ENCODE measurements at regions not wholly inside any gene's neighbourhood (a gene's known extent, or its start where the extent isn't known, plus 50 kb on each side); places are given as distances from the start of the nearest gene placed in this dataset.

GRCh38 chr2:180322781-180323180 is 315.7 kb upstream of the CWC22 start:
- no peaks in the 10 kb centered on the region for H3K27me3 ChIP-seq
- H3K9me3 ChIP-seq, result no peaks in the 10 kb centered on the region
- intact Hi-C loops (cut with DNase I; ENCODE audit: low total_unique reads), result no loop called here
- DNase-seq, result no peak
- no peaks in the 10 kb centered on the region for H3K4me1 ChIP-seq
- H3K4me3 ChIP-seq, result no peak overlapping the region
- H3K36me3 ChIP-seq, result no peaks in the 10 kb centered on the region
- TF ChIP-seq, protein P1, sequence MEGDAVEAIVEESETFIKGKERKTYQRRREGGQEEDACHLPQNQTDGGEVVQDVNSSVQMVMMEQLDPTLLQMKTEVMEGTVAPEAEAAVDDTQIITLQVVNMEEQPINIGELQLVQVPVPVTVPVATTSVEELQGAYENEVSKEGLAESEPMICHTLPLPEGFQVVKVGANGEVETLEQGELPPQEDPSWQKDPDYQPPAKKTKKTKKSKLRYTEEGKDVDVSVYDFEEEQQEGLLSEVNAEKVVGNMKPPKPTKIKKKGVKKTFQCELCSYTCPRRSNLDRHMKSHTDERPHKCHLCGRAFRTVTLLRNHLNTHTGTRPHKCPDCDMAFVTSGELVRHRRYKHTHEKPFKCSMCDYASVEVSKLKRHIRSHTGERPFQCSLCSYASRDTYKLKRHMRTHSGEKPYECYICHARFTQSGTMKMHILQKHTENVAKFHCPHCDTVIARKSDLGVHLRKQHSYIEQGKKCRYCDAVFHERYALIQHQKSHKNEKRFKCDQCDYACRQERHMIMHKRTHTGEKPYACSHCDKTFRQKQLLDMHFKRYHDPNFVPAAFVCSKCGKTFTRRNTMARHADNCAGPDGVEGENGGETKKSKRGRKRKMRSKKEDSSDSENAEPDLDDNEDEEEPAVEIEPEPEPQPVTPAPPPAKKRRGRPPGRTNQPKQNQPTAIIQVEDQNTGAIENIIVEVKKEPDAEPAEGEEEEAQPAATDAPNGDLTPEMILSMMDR (IDR thresholded peaks at IDR 0.05), result no peak
- no peak for TF ChIP-seq POLR2AphosphoS5 (IDR thresholded peaks at IDR 0.05)
- TF ChIP-seq EP300 (IDR thresholded peaks at IDR 0.05), result no peak
- no peak for TF ChIP-seq POLR2A (IDR thresholded peaks at IDR 0.05)
- H3K27ac ChIP-seq, result no peak overlapping the region

DNA sequence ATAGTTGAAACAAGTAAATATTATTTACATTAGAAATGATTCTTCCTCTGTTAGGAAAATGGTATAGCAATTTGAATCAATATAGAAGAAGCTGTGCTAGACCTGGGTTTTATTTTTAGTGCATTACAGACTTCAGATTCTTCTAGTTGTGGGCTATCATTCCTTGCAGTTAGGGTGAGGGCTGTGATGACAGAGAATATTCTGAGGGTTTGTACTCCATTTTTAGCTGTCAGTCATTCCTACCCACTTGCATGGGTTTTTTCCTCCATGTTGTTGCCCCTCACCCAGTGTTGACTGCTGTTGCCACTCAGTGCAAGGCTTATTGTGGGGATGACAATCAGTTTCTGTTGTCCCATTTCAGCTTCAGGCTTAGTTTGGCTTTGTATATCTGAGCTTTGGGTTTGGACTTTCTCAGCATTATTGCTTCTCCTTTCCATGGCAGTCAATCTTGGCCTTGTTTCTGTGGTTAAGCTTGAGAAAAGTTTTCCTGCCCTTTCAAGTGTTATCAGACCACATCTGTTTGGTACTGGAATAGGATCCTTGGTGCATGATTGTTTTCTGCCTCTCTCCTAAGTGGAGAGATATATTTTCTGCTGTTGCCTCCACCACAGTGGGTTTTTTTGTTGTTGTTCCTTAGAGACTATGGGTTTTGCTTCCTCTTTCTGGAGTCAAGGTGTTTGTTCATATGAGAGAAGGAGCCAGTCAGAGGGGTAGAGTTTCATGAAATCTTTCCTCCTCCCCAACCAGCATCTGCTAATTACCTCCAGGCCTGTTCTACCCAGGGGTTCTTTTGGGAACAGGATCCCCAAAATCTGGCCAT is 312.7 kb upstream of the CWC22 start:
- H3K36me3 ChIP-seq, result no peaks in the 10 kb centered on the region
- intact Hi-C loops (cut with DNase I; ENCODE audit: low total_unique reads), result no loop called here
- H3K4me1 ChIP-seq, result no peaks in the 10 kb centered on the region
- H3K9me3 ChIP-seq, result peaks cover 0 to 3% (median 0%) of the 10 kb centered on the region in 4 donors
- TF ChIP-seq POLR2AphosphoS5 (IDR thresholded peaks at IDR 0.05), result no peak
- TF ChIP-seq POLR2A (IDR thresholded peaks at IDR 0.05), result no peak
- TF ChIP-seq, protein P1 (IDR thresholded peaks at IDR 0.05), result no peak
- TF ChIP-seq EP300 (IDR thresholded peaks at IDR 0.05), result no peak
- no peaks in the 10 kb centered on the region for H3K27me3 ChIP-seq
- DNase-seq, result no peak
- no peak overlapping the region for H3K4me3 ChIP-seq
- no peak overlapping the region for H3K27ac ChIP-seq

DNA sequence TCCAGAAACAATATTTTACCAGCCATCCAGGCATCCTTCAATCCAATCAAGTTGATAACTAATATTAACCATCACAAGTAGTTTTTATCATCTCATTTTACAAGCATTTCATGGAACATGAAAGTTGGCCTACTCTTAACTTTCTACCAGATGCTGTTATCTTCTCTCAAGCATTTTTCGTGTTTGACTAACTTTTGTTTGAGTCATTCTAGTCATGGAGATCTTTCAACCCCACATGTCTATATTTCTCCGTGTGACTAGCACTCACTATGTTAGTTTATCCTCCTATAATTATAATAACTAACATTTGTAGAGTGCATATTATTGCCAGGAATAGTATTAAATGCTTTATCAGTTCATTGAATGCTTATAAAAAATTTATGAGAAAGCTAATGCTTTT is 307.0 kb upstream of the CWC22 start:
- no peaks in the 10 kb centered on the region for H3K36me3 ChIP-seq
- no peak for DNase-seq
- intact Hi-C loops (cut with DNase I; ENCODE audit: low total_unique reads), result no loop called here
- no peaks in the 10 kb centered on the region for H3K4me1 ChIP-seq
- no peak overlapping the region for H3K27ac ChIP-seq
- TF ChIP-seq POLR2A (IDR thresholded peaks at IDR 0.05) (no peak), EP300 (IDR thresholded peaks at IDR 0.05) (no peak), POLR2AphosphoS5 (IDR thresholded peaks at IDR 0.05) (no peak)
- TF ChIP-seq, protein P1 (IDR thresholded peaks at IDR 0.05), result no peak
- no peaks in the 10 kb centered on the region for H3K27me3 ChIP-seq
- H3K4me3 ChIP-seq, result no peak overlapping the region
- peaks cover 0 to 3% (median 0%) of the 10 kb centered on the region in 4 donors for H3K9me3 ChIP-seq
- 57 to 70% (median 59%) methylated on average over 2 of the region's 2 CpGs for WGBS, 5 donors

GRCh38 chr2:180312542-180312941 is 305.4 kb upstream of the CWC22 start:
- intact Hi-C loops (cut with DNase I; ENCODE audit: low total_unique reads), result no loop called here
- H3K36me3 ChIP-seq, result no peaks in the 10 kb centered on the region
- TF ChIP-seq POLR2A (IDR thresholded peaks at IDR 0.05) (no peak), EP300 (IDR thresholded peaks at IDR 0.05) (no peak), POLR2AphosphoS5 (IDR thresholded peaks at IDR 0.05) (no peak)
- TF ChIP-seq, protein P1 (IDR thresholded peaks at IDR 0.05), result no peak
- no peak for DNase-seq
- no peaks in the 10 kb centered on the region for H3K4me1 ChIP-seq
- no peak overlapping the region for H3K4me3 ChIP-seq
- no peak overlapping the region for H3K27ac ChIP-seq
- H3K9me3 ChIP-seq, result peaks cover 0 to 3% (median 0%) of the 10 kb centered on the region in 4 donors
- no peaks in the 10 kb centered on the region for H3K27me3 ChIP-seq
